SK-N-MC (cell line): ENCODE measurements at regions not wholly inside any gene's neighbourhood (a gene's known extent, or its start where the extent isn't known, plus 50 kb on each side); places are given as distances from the start of the nearest gene placed in this dataset.

Source experiments
- EZH2 ChIP-seq: fragments of 200-600 bp; sonication (generic); IDR thresholded peaks from one replicate; pipeline ENCODE4 v1.6.1; 2017; ENCODE audit warnings: antibody characterized with exemption
- POLR2AphosphoS5 ChIP-seq: IDR thresholded peaks from 2 replicates; pipeline ENCODE4 v1.6.1; 2012; ENCODE audit warnings: mild to moderate bottlenecking, low read depth, low read length, borderline replicate concordance

GRCh38 chr12:91515944-91516694 lies 333.5 kb upstream of the DCN start:
- TF ChIP-seq POLR2AphosphoS5 = no peak
- no peak for TF ChIP-seq EZH2
